NCI-H146 (cell line): ENCODE measurements at regions not wholly inside any gene's neighbourhood (a gene's known extent, or its start where the extent isn't known, plus 50 kb on each side); places are given as distances from the start of the nearest gene placed in this dataset.

Experiments used
- DNase-seq: peaks from one replicate; lab custom pipeline; 2025; lab: John Stamatoyannopoulos, UW

GRCh38 chr12:4969405-4969804, 59.7 kb downstream of the KCNA1 start:
- DNase-seq, result no peak

GRCh38 chr12:4974217-4974616, 64.5 kb downstream of the KCNA1 start:
- DNase-seq, result no peak

GRCh38 chr12:4975574-4975973, 65.9 kb downstream of the KCNA1 start:
- DNase-seq, result no peak

GRCh38 chr12:4977102-4977501, 66.6 kb upstream of the KCNA5 start:
- no peak for DNase-seq

GRCh38 chr12:4978737-4979136, 64.9 kb upstream of the KCNA5 start:
- no peak for DNase-seq

- no peak for DNase-seq
Observed at GRCh38 chr12:4979737-4980136, 63.9 kb upstream of the KCNA5 start.

GRCh38 chr12:4984344-4984743, 59.3 kb upstream of the KCNA5 start:
- peak; percentile 58 for DNase-seq

- peak; percentile 89 for DNase-seq
Observed at GRCh38 chr12:4984971-4985370, 58.7 kb upstream of the KCNA5 start.

- no peak for DNase-seq
Observed at GRCh38 chr12:4985820-4986219, 57.9 kb upstream of the KCNA5 start.

- peak; percentile 84 for DNase-seq
Observed at GRCh38 chr12:4987076-4988046, 56.3 kb upstream of the KCNA5 start.

- peak; percentile 96 for DNase-seq
Observed at GRCh38 chr12:4991373-4991772, 52.3 kb upstream of the KCNA5 start.

GRCh38 chr12:4991801-4992200, 51.9 kb upstream of the KCNA5 start:
- DNase-seq, result no peak

GRCh38 chr12:4992871-4993270, 50.8 kb upstream of the KCNA5 start:
- no peak for DNase-seq
